Thoracic aorta (tissue), 2 donors: ENCODE measurements at regions not wholly inside any gene's neighbourhood (a gene's known extent, or its start where the extent isn't known, plus 50 kb on each side); places are given as distances from the start of the nearest gene placed in this dataset.

Experiments
- ATAC-seq: fragments of 150-250 bp; one replicate; pipeline ENCODE4 v1.8.0; 2017; ENCODE audit warnings: low read depth; ENCODE audit not compliant: insufficient number of reproducible peaks, low FRiP score
- DNase-seq: peaks from one replicate; pipeline ENCODE4 v3.0.0-alpha.2; 2020; ENCODE audit warnings: low spot score
- H3K27ac ChIP-seq, 2 donors: fragments of 200-600 bp; sonication (generic); 1 replicate in 1 of 2; 2 replicates in 1 of 2; pipeline ENCODE4 v1.5.1; 2016; ENCODE audit warnings: mild to moderate bottlenecking in 2 of 2, moderate library complexity in 2 of 2
- H3K27me3 ChIP-seq: fragments of 200-600 bp; sonication (generic); replicated peaks from 2 replicates; pipeline ENCODE4 v1.6.0; 2016; ENCODE audit warnings: mild to moderate bottlenecking; ENCODE audit not compliant: insufficient read depth
- H3K36me3 ChIP-seq: fragments of 200-600 bp; sonication (generic); one replicate; pipeline ENCODE4 v1.5.1; 2016
- H3K4me1 ChIP-seq, 2 donors: fragments of 200-600 bp; sonication (generic); 1 replicate in 1 of 2; 2 replicates in 1 of 2; pipeline versions ENCODE4 v1.5.1 to v1.6.0; 2016; ENCODE audit warnings: low read depth in 2 of 2, mild to moderate bottlenecking in 1 of 2; ENCODE audit not compliant: control insufficient read depth in 1 of 2
- H3K4me3 ChIP-seq: fragments of 200-600 bp; sonication (generic); 2 replicates; pipeline ENCODE4 v1.5.1; 2016; ENCODE audit warnings: mild to moderate bottlenecking
- H3K9me3 ChIP-seq: fragments of 200-600 bp; sonication (generic); 2 replicates; pipeline ENCODE4 v1.5.1; 2016
- TF ChIP-seq, protein P1 (sequence below): fragments of 200-600 bp; sonication (generic); IDR thresholded peaks from one replicate; pipeline ENCODE4 v1.5.1; 2019; ENCODE audit warnings: antibody characterized with exemption

GRCh38 chr4:33561259-33561658 lies 2683.1 kb downstream of the ARAP2 start:
- ATAC-seq: no peak
- Histone ChIP-seq H3K27me3 (no peaks in the 10 kb centered on the region), H3K9me3 (no peaks in the 10 kb centered on the region), H3K4me3 (no peak overlapping the region), H3K4me1 (no peaks in the 10 kb centered on the region), H3K27ac (no peak overlapping the region), H3K36me3 (no peaks in the 10 kb centered on the region)
- DNase-seq: no peak
- TF ChIP-seq, protein P1, sequence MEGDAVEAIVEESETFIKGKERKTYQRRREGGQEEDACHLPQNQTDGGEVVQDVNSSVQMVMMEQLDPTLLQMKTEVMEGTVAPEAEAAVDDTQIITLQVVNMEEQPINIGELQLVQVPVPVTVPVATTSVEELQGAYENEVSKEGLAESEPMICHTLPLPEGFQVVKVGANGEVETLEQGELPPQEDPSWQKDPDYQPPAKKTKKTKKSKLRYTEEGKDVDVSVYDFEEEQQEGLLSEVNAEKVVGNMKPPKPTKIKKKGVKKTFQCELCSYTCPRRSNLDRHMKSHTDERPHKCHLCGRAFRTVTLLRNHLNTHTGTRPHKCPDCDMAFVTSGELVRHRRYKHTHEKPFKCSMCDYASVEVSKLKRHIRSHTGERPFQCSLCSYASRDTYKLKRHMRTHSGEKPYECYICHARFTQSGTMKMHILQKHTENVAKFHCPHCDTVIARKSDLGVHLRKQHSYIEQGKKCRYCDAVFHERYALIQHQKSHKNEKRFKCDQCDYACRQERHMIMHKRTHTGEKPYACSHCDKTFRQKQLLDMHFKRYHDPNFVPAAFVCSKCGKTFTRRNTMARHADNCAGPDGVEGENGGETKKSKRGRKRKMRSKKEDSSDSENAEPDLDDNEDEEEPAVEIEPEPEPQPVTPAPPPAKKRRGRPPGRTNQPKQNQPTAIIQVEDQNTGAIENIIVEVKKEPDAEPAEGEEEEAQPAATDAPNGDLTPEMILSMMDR: no peak

DNA sequence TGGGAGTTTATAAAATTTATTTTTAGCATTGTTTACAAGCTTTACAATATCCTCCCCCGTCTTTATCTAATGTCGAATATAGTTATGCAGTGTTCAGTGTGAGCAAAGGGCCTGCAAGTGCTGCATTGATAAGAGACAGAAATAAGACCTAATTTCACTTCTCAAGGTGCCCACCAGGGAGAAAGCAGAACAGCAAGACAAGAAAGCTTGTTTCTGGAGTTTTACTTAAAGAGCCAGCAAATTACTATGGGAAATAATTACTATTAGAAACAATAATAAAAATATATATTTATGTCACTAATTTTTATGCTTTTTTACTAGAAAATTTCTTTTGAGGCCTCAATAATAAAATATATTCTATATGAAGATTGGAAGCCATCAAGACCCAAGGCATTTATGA lies 2677.7 kb downstream of the ARAP2 start:
- DNase-seq (no peak), ATAC-seq (no peak)
- no peak overlapping the region for H3K27ac ChIP-seq
- no peak overlapping the region for H3K4me3 ChIP-seq
- TF ChIP-seq, protein P1: no peak
- H3K4me1 ChIP-seq: no peaks in the 10 kb centered on the region
- no peaks in the 10 kb centered on the region for H3K27me3 ChIP-seq
- H3K9me3 ChIP-seq: no peaks in the 10 kb centered on the region
- no peaks in the 10 kb centered on the region for H3K36me3 ChIP-seq

DNA sequence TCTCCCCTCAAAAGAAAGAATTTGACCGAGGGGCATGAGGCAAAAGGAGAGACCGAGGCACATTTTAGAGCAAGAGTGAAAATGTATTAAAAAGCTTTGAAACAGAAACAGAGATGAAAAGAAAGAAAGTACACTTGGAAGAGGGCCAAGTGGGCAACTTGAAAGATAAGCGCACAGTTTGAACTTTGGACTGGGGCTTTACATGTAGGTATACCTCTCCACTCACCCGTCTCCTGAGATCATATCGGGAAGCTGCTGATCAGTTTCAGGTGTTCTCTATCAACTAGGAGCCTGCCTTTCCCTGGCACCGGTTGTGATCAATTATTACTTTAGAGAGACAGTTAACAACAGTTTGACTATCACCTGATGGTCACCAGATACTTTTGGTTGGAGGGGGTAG lies 2666.5 kb downstream of the ARAP2 start:
- H3K4me3 ChIP-seq: no peak overlapping the region
- H3K4me1 ChIP-seq: no peaks in the 10 kb centered on the region
- H3K9me3 ChIP-seq: no peaks in the 10 kb centered on the region
- no peak overlapping the region for H3K27ac ChIP-seq
- TF ChIP-seq, protein P1: no peak
- no peaks in the 10 kb centered on the region for H3K27me3 ChIP-seq
- DNase-seq (no peak), ATAC-seq (no peak)
- H3K36me3 ChIP-seq: no peaks in the 10 kb centered on the region

GRCh38 chr4:33579951-33580350 lies 2664.4 kb downstream of the ARAP2 start:
- Histone ChIP-seq H3K9me3 (no peaks in the 10 kb centered on the region), H3K27ac (no peak overlapping the region), H3K36me3 (no peaks in the 10 kb centered on the region), H3K4me1 (no peaks in the 10 kb centered on the region), H3K4me3 (no peak overlapping the region), H3K27me3 (no peaks in the 10 kb centered on the region)
- TF ChIP-seq, protein P1: no peak
- ATAC-seq (no peak), DNase-seq (no peak)

GRCh38 chr4:33592701-33593100 lies 2651.6 kb downstream of the ARAP2 start:
- DNase-seq (no peak), ATAC-seq (no peak)
- H3K9me3 ChIP-seq: peaks cover 12% of the 10 kb centered on the region
- no peaks in the 10 kb centered on the region for H3K4me1 ChIP-seq
- no peak overlapping the region for H3K4me3 ChIP-seq
- no peaks in the 10 kb centered on the region for H3K36me3 ChIP-seq
- no peak overlapping the region for H3K27ac ChIP-seq
- TF ChIP-seq, protein P1: no peak
- no peaks in the 10 kb centered on the region for H3K27me3 ChIP-seq
